Neural progenitor cell (in vitro differentiated cells): ENCODE measurements at regions not wholly inside any gene's neighbourhood (a gene's known extent, or its start where the extent isn't known, plus 50 kb on each side); places are given as distances from the start of the nearest gene placed in this dataset.

Source experiments
- CTCF ChIP-seq: fragments of 200-600 bp; sonication (generic); IDR thresholded peaks from 2 replicates; pipeline ENCODE4 v1.5.1; 2017; ENCODE audit warnings: antibody characterized with exemption, mild to moderate bottlenecking
- EZH2 ChIP-seq: fragments of 200-600 bp; sonication (generic); IDR thresholded peaks from 2 replicates; pipeline ENCODE4 v1.6.1; 2017; ENCODE audit warnings: antibody characterized with exemption, mild to moderate bottlenecking, moderate library complexity

- TF ChIP-seq CTCF, result no peak
- TF ChIP-seq EZH2, result no peak
Measured at GRCh38 chr5:15433709-15434108, 66.3 kb upstream of the FBXL7 start.
